ENCODE measurements at regions not wholly inside any gene's neighbourhood (a gene's known extent, or its start where the extent isn't known, plus 50 kb on each side); places are given as distances from the start of the nearest gene placed in this dataset.

DNA sequence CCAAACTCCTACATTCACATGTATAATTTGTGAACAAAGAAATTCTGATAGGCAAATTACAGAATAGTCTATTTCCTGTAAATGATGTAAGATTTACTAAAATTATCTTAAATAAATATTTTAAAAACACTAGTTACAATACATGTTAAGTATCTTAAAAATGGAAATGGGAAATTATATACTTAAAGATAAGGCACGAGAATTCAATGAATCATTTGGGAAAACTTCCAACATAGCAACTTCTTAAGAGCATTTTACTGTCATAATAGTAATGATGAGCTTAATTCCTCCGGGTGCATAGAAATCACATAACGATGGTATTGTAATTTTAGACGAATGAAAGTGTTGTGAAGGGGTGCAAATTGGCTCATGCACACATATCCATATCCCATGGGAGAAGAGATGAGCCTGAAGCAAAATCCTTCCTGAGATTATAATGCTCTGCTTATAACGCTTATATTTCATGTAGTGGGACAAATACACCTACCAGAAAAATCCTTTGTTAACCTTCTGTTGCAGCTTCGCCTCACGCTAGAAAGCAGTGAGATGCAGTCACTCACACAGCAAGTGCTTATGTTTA lies 873.5 kb downstream of the PDHA2 start:
- DNase-seq, result no peak

DNA sequence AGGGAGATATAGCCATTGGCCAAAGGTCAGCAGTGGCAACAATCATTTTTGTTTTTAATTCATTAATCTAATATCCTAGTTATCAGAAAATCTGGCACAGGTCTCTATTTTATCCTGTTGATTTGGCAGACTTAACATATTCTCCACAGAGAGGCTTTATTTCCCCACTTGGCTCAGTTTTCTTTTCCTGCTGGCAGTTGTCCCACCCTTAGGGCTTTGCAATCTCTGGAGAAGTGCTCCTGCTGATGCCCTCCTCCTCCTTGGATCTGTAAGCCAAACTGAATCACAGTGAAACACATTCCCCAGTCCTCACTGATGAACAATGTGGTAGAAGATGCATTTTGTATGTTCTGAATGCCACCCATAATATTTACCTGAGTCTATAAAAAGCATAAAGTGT lies 889.7 kb downstream of the PDHA2 start:
- DNase-seq, result no peak

DNA sequence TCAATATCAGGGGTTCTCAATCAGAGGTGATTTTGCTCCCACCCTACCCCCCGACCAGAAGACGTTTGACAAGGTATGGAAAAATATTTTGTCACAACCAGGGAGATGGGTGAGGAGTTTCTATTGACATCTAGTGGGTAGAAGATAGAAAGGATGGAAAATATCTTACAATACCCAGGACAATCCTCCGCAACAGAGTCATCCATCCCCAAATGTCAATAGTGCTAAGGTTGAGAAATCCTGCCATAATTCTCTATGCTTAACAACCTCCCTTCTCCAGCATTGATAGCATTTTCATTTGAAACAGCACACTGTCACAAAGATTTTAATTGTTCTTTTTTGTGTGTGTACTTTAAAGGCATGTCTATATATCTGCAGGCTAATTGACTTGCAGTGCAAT lies 890.5 kb downstream of the PDHA2 start:
- no peak for DNase-seq

DNA sequence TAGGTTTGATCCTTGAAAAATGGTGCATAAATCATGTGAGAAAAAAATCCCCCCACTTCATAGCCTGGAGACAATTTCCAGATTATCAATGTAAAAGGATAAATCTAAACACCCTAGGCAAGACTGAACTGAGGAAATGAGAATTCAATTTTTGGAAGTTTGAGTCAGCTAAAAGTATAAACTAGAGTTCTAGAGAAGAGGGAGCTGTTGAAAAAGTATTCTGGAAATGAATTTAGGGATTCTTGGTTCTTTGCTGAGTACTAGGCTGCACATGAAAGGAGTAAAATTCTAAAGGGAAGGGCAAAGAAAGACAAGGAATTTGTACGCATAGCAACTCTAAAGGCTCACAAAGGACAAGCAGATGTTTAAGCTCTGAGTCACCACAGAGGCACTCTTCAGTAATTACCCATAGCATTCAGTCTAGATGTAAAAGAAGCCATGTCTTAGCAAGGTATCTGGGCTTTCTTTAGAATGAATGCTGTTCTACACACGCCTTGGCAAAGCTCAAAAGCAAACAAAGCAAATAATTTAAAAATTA lies 896.5 kb downstream of the PDHA2 start:
- no peak for DNase-seq

DNA sequence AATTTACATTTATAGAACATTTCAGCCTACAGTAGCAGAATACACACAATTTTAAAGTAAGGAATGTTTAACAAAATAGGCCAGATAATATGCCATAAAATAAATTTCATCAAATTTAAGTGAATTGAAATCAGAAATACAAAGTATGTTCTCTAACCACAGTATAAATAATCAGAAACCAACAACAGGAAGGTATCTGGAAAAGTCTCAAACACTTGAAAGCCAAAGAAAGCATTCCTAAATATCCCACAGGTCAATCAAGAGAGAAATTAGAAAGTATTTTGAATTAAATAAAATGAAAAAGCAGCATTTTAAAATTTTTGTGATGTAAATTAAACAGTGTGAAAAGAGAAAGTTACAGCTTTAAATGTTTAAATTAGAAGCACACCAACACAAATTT lies 899.2 kb downstream of the PDHA2 start:
- no peak for DNase-seq

GRCh38 chr4:96742332-96743014 lies 902.6 kb downstream of the PDHA2 start:
- no peak for DNase-seq

GRCh38 chr4:96744676-96745075 lies 904.8 kb downstream of the PDHA2 start:
- DNase-seq, result no peak

GRCh38 chr4:96753216-96753615 lies 913.3 kb downstream of the PDHA2 start:
- no peak for DNase-seq

DNA sequence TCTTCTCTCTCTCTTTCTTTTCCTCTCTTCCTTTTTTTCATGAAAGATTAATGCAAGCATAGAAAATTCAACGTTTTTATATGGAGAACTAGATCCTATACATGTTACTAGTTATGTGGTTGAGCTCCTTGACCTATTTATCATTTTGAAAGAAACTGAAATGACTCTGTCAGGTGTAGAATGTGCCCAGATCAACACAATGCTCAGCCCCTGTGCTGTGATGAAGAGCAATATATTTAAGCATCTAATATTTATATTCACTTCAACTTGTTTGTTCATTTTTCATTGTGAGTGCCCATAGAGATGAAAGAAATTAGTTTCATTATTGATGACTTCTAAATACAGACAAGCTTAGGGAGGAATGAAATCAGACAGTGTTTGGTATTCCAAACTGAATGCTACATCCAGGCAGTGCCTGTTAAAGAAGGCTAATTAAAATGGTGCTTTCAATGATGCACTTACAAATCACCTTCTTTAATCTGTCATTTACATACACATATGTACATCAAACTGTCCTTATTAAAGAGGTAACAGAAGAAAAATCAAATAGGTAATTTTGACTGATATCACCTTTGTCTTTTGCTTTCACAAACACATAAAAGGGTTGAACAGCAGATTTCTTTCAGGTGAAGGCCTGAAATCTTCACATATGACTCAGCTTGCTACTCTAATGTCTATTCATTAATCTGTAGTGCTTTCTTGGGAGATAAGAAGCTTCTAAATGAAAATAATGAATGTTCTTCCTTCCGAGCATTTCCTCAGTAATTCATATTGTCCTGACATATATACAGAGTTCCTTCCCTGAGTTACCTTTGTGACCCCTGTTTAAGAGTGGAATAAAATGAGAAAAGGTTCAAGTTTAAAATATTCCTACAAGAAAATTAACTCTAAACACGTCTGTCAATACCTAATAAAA lies 915.9 kb downstream of the PDHA2 start:
- DNase-seq, result no peak

GRCh38 chr4:96756584-96756983 lies 916.7 kb downstream of the PDHA2 start:
- DNase-seq, result no peak

- no peak for DNase-seq
These were observed 923.7 kb downstream of the PDHA2 start for GRCh38 chr4:96763546-96763945.

GRCh38 chr4:96766359-96766758 lies 926.5 kb downstream of the PDHA2 start:
- no peak for DNase-seq

DNA sequence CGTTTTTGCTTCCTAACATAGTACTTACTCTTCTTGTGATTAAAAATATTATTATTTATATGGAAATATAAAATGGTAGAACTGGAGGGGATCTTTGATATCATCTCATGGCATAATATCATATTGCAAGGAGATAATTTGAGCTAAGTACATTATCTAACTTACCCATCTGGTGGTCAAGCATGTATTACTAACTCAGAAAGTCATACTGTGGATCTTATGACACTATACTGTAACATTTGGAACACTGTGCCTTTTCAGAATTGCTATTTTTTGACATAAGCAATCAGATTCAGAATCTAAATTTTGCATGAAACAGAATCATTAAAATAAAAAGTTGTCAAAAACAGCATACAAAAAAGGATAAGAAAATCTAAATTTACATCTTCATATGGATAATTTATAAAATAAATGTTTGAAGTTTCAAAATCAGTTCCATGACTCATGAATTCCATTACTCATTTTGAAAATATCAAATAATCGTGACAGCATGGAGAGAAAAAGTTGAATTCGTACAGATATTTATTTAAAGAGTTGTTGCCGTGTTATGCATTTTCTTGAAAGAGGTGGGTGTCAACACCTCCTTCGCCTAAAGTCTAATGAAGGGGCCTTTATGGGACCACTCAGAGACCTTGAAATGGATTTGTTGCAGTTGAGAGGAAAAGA lies 928.1 kb downstream of the PDHA2 start:
- DNase-seq, result no peak

DNA sequence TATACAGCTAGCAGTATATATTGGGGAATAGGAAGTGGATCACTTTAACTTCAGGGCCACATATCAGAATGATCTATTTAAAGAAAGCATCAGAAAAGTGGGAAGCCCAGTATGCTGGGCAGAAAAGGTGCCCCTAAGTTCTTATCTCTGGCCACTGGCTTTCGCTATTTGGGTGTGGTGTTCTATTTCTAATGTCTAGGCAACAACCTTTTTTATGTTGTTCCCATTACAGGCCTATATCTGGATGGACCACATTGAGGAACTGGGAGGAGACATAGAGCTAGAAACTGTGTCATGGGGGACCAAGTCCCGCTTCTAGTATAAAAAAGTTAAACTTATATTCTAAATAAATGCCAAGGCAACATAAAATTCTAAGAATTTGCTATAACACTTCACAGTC lies 935.6 kb downstream of the PDHA2 start:
- no peak for DNase-seq

DNA sequence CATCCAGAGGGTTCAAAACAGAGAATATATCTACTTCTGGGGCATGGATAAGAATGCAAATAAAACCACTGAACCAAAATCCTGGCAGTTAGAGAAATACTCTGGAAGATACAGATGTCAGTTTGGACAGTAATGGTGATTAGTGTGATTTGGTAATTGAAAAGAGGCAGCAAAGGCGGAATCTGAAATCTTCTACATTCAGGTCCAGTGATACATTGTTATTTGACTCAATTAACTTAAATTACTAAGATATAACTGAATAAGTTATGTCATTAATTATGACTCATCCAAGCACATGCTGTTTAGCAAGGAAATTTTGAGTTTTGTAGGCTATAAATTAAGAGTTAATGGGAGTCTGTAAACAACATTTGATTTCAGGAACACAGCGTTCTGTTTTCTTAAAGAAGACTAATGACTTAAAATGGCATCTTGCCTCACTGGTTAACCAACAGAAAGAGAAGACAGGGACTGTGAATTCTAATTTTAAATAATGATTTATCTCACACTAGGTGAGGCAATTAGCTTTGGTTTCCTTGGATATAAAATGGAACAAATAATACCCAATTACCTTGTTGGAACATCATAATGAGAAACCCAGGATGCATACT lies 937.1 kb downstream of the PDHA2 start:
- DNase-seq, result no peak

DNA sequence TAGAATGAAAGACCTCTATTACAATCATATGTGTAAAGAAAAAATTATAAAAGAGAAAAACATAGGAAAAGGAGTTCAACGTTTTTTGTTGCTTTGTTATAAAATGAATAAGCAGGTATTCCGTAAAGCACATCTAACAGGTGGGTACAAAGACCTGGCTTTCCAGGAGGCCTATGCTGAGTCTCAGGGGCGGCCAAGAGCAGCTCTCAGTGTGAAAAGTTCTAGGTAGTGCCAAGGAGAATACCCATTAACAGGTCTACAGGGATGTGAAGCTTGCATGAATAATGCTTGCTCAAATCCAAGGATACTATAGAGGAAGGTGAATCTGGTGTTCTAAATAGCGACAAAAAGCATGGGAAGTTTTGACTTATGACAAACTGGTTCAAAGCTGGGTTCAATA lies 944.4 kb downstream of the PDHA2 start:
- DNase-seq, result no peak

DNA sequence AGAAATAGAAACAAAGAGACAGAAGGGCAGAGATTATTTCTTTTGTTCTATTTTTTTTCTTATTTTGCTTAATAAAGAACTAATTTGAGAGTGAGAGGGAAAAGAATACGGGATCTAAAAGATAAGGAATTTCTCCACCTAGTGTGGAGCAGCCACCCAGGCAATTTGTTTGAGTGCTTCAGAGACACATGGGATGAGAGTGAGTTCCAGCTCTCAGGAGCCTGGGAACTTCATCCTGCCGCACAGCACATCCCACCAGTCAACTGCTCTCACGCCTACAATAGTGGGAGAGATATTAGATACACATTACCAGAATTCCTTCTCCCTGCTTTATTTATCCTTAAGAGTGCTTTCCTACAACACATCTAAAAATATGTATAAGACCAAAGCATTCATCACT lies 946.4 kb downstream of the PDHA2 start:
- DNase-seq, result no peak

GRCh38 chr4:96787766-96788165 lies 947.9 kb downstream of the PDHA2 start:
- DNase-seq, result no peak

DNA sequence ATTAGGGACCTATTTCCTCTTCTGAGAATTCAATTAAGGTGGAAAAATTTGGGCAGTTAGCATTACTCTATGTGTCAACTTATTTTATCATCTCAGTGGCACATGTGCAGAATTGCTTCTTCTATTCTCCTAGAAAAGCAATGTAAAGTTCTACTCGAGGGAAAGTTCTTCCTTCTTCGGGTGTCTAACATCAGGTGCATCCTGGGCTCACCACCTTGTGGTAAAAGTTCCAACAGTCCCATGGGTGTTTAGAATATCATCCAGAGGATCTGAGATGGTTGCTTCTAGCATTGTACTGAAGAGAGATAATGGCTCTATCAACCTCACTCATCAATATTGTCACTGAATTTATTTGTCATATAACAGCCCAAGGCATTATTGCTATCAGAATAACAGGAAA lies 969.7 kb downstream of the PDHA2 start:
- no peak for DNase-seq

DNA sequence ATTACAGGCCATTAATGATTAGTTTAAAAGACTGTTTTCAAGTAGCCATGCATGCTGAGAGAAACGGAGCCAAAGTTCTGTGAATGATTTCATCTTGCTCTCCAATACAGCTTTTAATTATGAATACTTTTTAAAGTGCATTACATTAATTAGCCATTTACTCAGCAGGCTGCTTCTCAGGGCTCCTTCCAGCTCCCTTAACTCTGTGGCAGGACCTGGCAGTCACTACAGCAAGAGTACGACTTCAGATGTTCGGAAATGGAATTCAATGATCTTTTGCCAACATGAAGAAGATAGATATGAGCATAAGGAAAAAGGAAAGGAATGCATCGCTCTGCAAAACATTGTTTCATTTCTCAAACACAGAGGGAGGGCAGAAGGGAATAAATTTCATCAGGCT lies 987.2 kb downstream of the PDHA2 start:
- DNase-seq, result no peak

- DNase-seq, result no peak
These were observed 993.9 kb downstream of the PDHA2 start for GRCh38 chr4:96833831-96834230.

DNA sequence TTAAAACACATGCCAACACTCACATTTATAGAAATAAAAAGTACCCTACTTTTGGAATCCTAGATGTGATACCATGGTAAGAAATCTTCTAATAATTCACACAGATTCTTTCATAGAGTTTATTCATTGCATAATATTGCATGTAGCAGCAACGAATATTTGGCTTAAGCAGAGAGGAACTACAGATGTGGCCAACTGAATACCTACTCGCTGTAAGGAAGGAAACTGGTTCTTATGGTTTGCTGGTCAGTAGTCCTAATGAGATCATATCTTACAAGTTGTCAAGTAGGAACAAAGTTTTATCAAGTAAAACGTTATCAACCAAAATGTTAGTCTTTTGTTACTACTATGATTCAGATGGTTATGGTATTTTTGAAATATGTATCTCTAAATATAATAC lies 996.1 kb downstream of the PDHA2 start:
- no peak for DNase-seq

GRCh38 chr4:96839441-96839840 lies 999.5 kb downstream of the PDHA2 start:
- no peak for DNase-seq

Measured in NCI-H1092 treated with DMSO at 0.1 percent for 48 hours (cell line).